ENCODE measurements at regions not wholly inside any gene's neighbourhood (a gene's known extent, or its start where the extent isn't known, plus 50 kb on each side); places are given as distances from the start of the nearest gene placed in this dataset.

DNA sequence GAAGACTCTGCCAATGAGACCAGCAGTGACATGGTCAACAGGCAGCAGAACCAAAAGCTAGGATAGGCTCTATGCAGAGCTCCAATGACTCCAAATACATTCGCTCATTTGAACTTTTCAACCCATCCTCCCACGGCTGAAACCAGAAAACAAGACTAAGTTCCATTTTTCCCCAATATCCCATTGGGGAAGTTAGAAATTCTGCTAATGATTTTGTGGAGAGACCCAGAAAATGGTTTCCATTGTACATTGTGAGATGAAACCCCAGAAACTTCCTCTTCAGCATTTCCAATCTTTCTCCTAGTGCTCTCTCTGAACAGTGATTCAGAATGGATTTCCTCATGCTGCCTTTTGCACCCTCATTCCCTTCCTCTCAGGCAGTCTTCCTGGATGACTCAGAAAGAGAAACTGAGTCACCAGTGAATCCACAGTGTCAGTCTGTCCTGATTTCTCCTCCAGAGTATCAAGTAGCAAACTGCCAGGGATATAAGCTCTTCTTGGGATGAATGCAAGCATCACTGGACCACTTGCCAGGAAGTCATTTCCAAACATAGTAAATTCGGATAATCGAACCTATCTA lies 467.7 kb upstream of the ID2 start:
- no peak overlapping the region for H2AFZ ChIP-seq (ENCODE audit: insufficient read depth, low read length, poor library complexity)
- H2BK12ac ChIP-seq (ENCODE audit: low read length), result no peak overlapping the region
- no peak overlapping the region for H4K12ac ChIP-seq (ENCODE audit: low read depth, low read length)
- H3K79me2 ChIP-seq (ENCODE audit: control insufficient read depth, insufficient read depth, low read length, poor library complexity), result no peaks in the 10 kb centered on the region
- H3K4me3 ChIP-seq (ENCODE audit: low read depth, low read length), result no peak overlapping the region
- H3K14ac ChIP-seq (ENCODE audit: low read length), result no peak overlapping the region
- no peak overlapping the region for H3K23ac ChIP-seq (ENCODE audit: low read length)
- H3K18ac ChIP-seq (ENCODE audit: low read length), result no peak overlapping the region
- no CpG with 5 or more reads among the region's 4 CpGs for WGBS (ENCODE audit: extremely low coverage, insufficient coverage, insufficient read length)
- no peak overlapping the region for H3K4ac ChIP-seq (ENCODE audit: low read depth, low read length)
- no peak overlapping the region for H3K9ac ChIP-seq (ENCODE audit: low read length)
- no peak overlapping the region for H2BK120ac ChIP-seq (ENCODE audit: insufficient read depth, low read length, poor library complexity)
- DNase-seq, result no peak
- H2AK5ac ChIP-seq (ENCODE audit: low read length), result no peak overlapping the region
- H3K9me3 ChIP-seq (ENCODE audit: insufficient read depth, low read depth, low read length), result no peaks in the 10 kb centered on the region
- no peak overlapping the region for H4K8ac ChIP-seq (ENCODE audit: low read depth, low read length)
- H3K36me3 ChIP-seq (ENCODE audit: control insufficient read depth in 1 of 2, insufficient read depth in 2 of 2, low read length in 2 of 2), result no peaks in the 10 kb centered on the region
- no peak overlapping the region for H3K27ac ChIP-seq (ENCODE audit: low read depth, low read length)
- H3K4me2 ChIP-seq (ENCODE audit: low read length), result no peak overlapping the region
- no peak overlapping the region for H4K91ac ChIP-seq (ENCODE audit: low read depth, low read length)
- no peak overlapping the region for H2BK5ac ChIP-seq (ENCODE audit: low read depth, low read length, poor library complexity)
- H3K27me3 ChIP-seq (ENCODE audit: insufficient read depth, low read length), result no peaks in the 10 kb centered on the region
- H3K79me1 ChIP-seq (ENCODE audit: low read length), result no peaks in the 10 kb centered on the region
- H3K4me1 ChIP-seq (ENCODE audit: control insufficient read depth in 1 of 2, insufficient read depth in 2 of 2, low read length in 2 of 2), result no peaks in the 10 kb centered on the region

DNA sequence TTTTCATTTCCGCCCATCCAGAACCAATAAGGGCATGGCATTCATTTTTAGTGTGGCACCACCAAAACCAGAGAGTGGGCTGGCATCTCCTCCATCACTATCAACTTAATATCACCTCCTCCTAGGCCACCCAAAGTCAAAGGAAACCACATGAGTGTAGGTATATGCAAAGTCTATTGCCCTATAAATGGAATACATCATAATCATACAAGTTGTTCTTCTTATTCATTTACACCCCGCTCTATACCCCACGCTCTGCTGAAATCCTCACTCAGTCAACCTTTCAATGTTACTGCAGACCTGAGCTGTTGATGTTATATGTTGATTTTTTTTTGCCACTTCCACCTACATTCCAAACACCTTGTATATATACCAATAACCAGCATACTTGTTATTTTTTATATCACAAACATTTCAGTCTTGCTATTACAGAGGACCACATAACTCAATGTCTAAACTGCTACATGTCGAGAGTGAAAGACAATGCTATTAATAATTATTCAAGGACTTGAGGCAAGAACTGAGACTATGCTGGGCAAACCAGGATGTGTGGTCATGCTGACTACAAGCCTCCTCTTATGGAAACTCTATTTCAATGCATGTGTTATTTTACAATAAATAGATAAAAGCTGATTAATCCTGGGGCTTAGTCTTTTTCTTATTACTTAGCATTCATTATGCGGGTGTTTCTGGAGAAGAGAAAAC lies 466.5 kb upstream of the ID2 start:
- H4K91ac ChIP-seq (ENCODE audit: low read depth, low read length), result no peak overlapping the region
- WGBS (ENCODE audit: extremely low coverage, insufficient coverage, insufficient read length), result no CpG with 5 or more reads among the region's 5 CpGs
- no peak overlapping the region for H2BK120ac ChIP-seq (ENCODE audit: insufficient read depth, low read length, poor library complexity)
- no peak overlapping the region for H3K4me2 ChIP-seq (ENCODE audit: low read length)
- H3K79me2 ChIP-seq (ENCODE audit: control insufficient read depth, insufficient read depth, low read length, poor library complexity), result no peaks in the 10 kb centered on the region
- no peak for DNase-seq
- H3K79me1 ChIP-seq (ENCODE audit: low read length), result no peaks in the 10 kb centered on the region
- no peak overlapping the region for H2BK12ac ChIP-seq (ENCODE audit: low read length)
- no peaks in the 10 kb centered on the region for H3K36me3 ChIP-seq (ENCODE audit: control insufficient read depth in 1 of 2, insufficient read depth in 2 of 2, low read length in 2 of 2)
- no peak overlapping the region for H3K23ac ChIP-seq (ENCODE audit: low read length)
- no peaks in the 10 kb centered on the region for H3K9me3 ChIP-seq (ENCODE audit: insufficient read depth, low read depth, low read length)
- H2AFZ ChIP-seq (ENCODE audit: insufficient read depth, low read length, poor library complexity), result no peak overlapping the region
- H4K12ac ChIP-seq (ENCODE audit: low read depth, low read length), result no peak overlapping the region
- H3K27me3 ChIP-seq (ENCODE audit: insufficient read depth, low read length), result no peaks in the 10 kb centered on the region
- no peak overlapping the region for H4K8ac ChIP-seq (ENCODE audit: low read depth, low read length)
- H3K14ac ChIP-seq (ENCODE audit: low read length), result no peak overlapping the region
- H3K9ac ChIP-seq (ENCODE audit: low read length), result no peak overlapping the region
- no peak overlapping the region for H2BK5ac ChIP-seq (ENCODE audit: low read depth, low read length, poor library complexity)
- no peak overlapping the region for H3K4me3 ChIP-seq (ENCODE audit: low read depth, low read length)
- no peak overlapping the region for H3K27ac ChIP-seq (ENCODE audit: low read depth, low read length)
- no peak overlapping the region for H2AK5ac ChIP-seq (ENCODE audit: low read length)
- no peak overlapping the region for H3K18ac ChIP-seq (ENCODE audit: low read length)
- H3K4me1 ChIP-seq (ENCODE audit: control insufficient read depth in 1 of 2, insufficient read depth in 2 of 2, low read length in 2 of 2), result no peaks in the 10 kb centered on the region
- H3K4ac ChIP-seq (ENCODE audit: low read depth, low read length), result no peak overlapping the region

DNA sequence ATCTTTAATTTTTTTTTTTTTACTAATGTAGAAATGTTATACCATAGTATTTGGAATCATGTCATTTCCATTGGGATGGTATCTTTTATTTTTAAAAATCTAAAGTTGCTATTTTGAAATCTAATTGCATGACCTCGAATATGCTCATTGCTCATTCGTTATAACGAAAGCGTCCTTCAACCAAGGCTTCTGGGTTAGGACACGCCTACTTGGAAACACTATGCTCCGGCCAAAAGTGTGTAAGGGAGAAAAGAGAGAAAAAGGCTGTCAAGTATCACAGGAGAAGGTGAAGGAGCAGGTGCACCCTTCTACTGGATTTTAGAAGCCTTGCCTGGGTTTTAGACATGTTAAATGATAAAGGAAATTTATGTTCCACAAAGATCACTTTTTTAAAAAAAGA lies 465.9 kb upstream of the ID2 start:
- no peak overlapping the region for H2BK5ac ChIP-seq (ENCODE audit: low read depth, low read length, poor library complexity)
- no CpG with 5 or more reads among the region's 6 CpGs for WGBS (ENCODE audit: extremely low coverage, insufficient coverage, insufficient read length)
- no peak overlapping the region for H3K27ac ChIP-seq (ENCODE audit: low read depth, low read length)
- H3K9ac ChIP-seq (ENCODE audit: low read length), result no peak overlapping the region
- no peaks in the 10 kb centered on the region for H3K79me2 ChIP-seq (ENCODE audit: control insufficient read depth, insufficient read depth, low read length, poor library complexity)
- no peak overlapping the region for H3K4me2 ChIP-seq (ENCODE audit: low read length)
- no peak overlapping the region for H2BK12ac ChIP-seq (ENCODE audit: low read length)
- no peaks in the 10 kb centered on the region for H3K9me3 ChIP-seq (ENCODE audit: insufficient read depth, low read depth, low read length)
- H2AFZ ChIP-seq (ENCODE audit: insufficient read depth, low read length, poor library complexity), result no peak overlapping the region
- no peak overlapping the region for H4K8ac ChIP-seq (ENCODE audit: low read depth, low read length)
- no peaks in the 10 kb centered on the region for H3K79me1 ChIP-seq (ENCODE audit: low read length)
- no peak overlapping the region for H3K23ac ChIP-seq (ENCODE audit: low read length)
- H3K14ac ChIP-seq (ENCODE audit: low read length), result no peak overlapping the region
- H4K12ac ChIP-seq (ENCODE audit: low read depth, low read length), result no peak overlapping the region
- DNase-seq, result no peak
- no peak overlapping the region for H2AK5ac ChIP-seq (ENCODE audit: low read length)
- no peak overlapping the region for H3K4ac ChIP-seq (ENCODE audit: low read depth, low read length)
- no peaks in the 10 kb centered on the region for H3K36me3 ChIP-seq (ENCODE audit: control insufficient read depth in 1 of 2, insufficient read depth in 2 of 2, low read length in 2 of 2)
- H3K27me3 ChIP-seq (ENCODE audit: insufficient read depth, low read length), result no peaks in the 10 kb centered on the region
- H3K18ac ChIP-seq (ENCODE audit: low read length), result no peak overlapping the region
- no peak overlapping the region for H2BK120ac ChIP-seq (ENCODE audit: insufficient read depth, low read length, poor library complexity)
- no peaks in the 10 kb centered on the region for H3K4me1 ChIP-seq (ENCODE audit: control insufficient read depth in 1 of 2, insufficient read depth in 2 of 2, low read length in 2 of 2)
- H3K4me3 ChIP-seq (ENCODE audit: low read depth, low read length), result no peak overlapping the region
- H4K91ac ChIP-seq (ENCODE audit: low read depth, low read length), result no peak overlapping the region

DNA sequence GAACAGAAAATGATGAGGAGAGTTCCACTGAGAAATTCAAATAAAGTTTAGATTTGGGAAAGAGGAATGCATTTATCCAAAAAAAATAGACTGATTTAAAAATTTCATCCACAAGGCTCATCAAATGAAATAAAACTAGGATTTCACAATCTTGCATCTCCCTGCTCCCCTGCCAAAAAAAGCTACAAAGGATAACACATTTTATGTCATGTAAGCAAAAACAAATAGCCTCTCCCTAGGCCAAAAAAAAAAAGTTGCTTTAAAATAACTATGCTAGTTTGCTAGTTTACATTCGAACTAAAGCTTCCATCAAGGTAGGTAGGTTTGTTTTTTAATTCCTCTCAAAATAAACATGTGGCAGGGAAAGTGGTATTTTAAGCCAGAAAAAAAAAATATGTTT lies 465.5 kb upstream of the ID2 start:
- Histone ChIP-seq H3K9me3 (ENCODE audit: insufficient read depth, low read depth, low read length) (no peaks in the 10 kb centered on the region), H3K4ac (ENCODE audit: low read depth, low read length) (no peak overlapping the region), H4K8ac (ENCODE audit: low read depth, low read length) (no peak overlapping the region), H3K79me2 (ENCODE audit: control insufficient read depth, insufficient read depth, low read length, poor library complexity) (no peaks in the 10 kb centered on the region), H3K4me3 (ENCODE audit: low read depth, low read length) (no peak overlapping the region), H3K23ac (ENCODE audit: low read length) (no peak overlapping the region), H2BK12ac (ENCODE audit: low read length) (no peak overlapping the region), H3K27me3 (ENCODE audit: insufficient read depth, low read length) (no peaks in the 10 kb centered on the region), H3K36me3 (ENCODE audit: control insufficient read depth in 1 of 2, insufficient read depth in 2 of 2, low read length in 2 of 2) (no peaks in the 10 kb centered on the region), H2AK5ac (ENCODE audit: low read length) (no peak overlapping the region), H4K91ac (ENCODE audit: low read depth, low read length) (no peak overlapping the region), H3K4me2 (ENCODE audit: low read length) (no peak overlapping the region), H4K12ac (ENCODE audit: low read depth, low read length) (no peak overlapping the region), H3K4me1 (ENCODE audit: control insufficient read depth in 1 of 2, insufficient read depth in 2 of 2, low read length in 2 of 2) (no peaks in the 10 kb centered on the region), H3K27ac (ENCODE audit: low read depth, low read length) (no peak overlapping the region), H2BK5ac (ENCODE audit: low read depth, low read length, poor library complexity) (no peak overlapping the region), H2BK120ac (ENCODE audit: insufficient read depth, low read length, poor library complexity) (no peak overlapping the region), H3K14ac (ENCODE audit: low read length) (no peak overlapping the region), H3K79me1 (ENCODE audit: low read length) (no peaks in the 10 kb centered on the region), H2AFZ (ENCODE audit: insufficient read depth, low read length, poor library complexity) (no peak overlapping the region), H3K9ac (ENCODE audit: low read length) (no peak overlapping the region), H3K18ac (ENCODE audit: low read length) (no peak overlapping the region)
- DNase-seq, result no peak
- no CpG with 5 or more reads among the region's 1 CpG for WGBS (ENCODE audit: extremely low coverage, insufficient coverage, insufficient read length)

All from trophoblast cell (in vitro differentiated cells and primary cell).